Right lobe of liver (tissue), 4 donors: ENCODE measurements at regions not wholly inside any gene's neighbourhood (a gene's known extent, or its start where the extent isn't known, plus 50 kb on each side); places are given as distances from the start of the nearest gene placed in this dataset.

ENCODE experiments used
- CTCF ChIP-seq, 4 donors: fragments of 200-600 bp in 3 of 4; fragments of 450-650 bp in 1 of 4; IDR thresholded peaks; one replicate each; pipeline versions ENCODE4 v1.5.1 to v1.8.0; 2016 to 2022; ENCODE audit warnings: antibody characterized with exemption in 4 of 4, mild to moderate bottlenecking in 2 of 4
- POLR2A ChIP-seq: fragments of 450-650 bp; IDR thresholded peaks from one replicate; pipeline ENCODE4 v1.6.1; 2017; ENCODE audit warnings: antibody characterized with exemption, mild to moderate bottlenecking
- donor health status: DM: no; HTN: no; CAD: no.
- donor health status: DM: no; HTN: no; CAD: no.
- donor health status: DM: no; HTN: yes; CAD: no.

DNA sequence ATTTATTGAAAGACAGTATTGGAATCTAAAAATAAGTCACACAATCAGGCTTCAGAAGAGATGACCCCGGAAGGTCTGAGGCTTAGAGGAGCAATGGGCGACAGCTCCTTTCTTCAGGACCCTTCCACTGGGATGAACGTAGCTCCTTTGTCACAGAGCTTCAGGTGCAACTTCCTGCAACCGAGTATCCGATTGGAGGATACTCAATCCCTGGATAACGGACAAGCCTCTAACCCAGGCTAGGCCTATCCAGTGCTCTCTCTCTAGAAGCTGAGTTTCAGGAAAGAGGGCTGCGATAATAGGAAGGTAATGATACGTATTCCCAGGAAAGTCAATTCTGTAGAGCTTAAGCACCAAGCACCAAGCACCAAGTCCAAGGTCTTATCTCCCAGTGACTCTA, 349.4 kb upstream of the NPSR1 start:
- TF ChIP-seq POLR2A: no peak
- TF ChIP-seq CTCF (IDR thresholded peaks at IDR 0.05): no peak
